ENCODE measurements at regions not wholly inside any gene's neighbourhood (a gene's known extent, or its start where the extent isn't known, plus 50 kb on each side); places are given as distances from the start of the nearest gene placed in this dataset.
"Not testable (repeated sequence)": the region's sequence is repeated elsewhere in the genome, so short reads cannot be mapped to it uniquely, and the experiment has no call there.

DNA sequence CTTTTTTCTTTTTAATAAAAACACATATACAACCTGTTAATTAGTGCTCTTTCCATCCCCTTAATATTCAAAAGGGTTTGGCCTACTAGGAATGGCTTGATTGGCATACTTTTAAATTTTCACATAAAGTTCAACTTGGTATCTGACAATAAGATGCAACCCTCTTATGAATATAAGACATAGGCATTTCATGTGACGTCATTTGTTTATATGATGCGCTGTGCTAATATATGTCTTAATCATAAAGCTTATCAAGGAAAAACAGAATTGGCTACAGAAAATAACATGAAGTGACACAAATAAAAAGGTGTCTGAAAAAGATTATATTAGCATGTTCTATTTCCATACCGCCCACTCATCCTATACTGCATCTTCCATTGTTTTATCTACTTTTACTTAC lies 1642.4 kb downstream of the EFNA5 start:
- H3K4me3 ChIP-seq (replicated peaks; ENCODE audit: low read depth, low read length): no peak overlapping the region
- DNase-seq (ENCODE audit: extremely low read depth, low read depth): no peak

GRCh38 chr5:106020894-106021293 lies 1649.8 kb downstream of the EFNA5 start:
- no peak overlapping the region for H3K4me3 ChIP-seq (replicated peaks; ENCODE audit: low read depth, low read length)
- no peak for DNase-seq (ENCODE audit: extremely low read depth, low read depth)
- TF ChIP-seq, protein P1, sequence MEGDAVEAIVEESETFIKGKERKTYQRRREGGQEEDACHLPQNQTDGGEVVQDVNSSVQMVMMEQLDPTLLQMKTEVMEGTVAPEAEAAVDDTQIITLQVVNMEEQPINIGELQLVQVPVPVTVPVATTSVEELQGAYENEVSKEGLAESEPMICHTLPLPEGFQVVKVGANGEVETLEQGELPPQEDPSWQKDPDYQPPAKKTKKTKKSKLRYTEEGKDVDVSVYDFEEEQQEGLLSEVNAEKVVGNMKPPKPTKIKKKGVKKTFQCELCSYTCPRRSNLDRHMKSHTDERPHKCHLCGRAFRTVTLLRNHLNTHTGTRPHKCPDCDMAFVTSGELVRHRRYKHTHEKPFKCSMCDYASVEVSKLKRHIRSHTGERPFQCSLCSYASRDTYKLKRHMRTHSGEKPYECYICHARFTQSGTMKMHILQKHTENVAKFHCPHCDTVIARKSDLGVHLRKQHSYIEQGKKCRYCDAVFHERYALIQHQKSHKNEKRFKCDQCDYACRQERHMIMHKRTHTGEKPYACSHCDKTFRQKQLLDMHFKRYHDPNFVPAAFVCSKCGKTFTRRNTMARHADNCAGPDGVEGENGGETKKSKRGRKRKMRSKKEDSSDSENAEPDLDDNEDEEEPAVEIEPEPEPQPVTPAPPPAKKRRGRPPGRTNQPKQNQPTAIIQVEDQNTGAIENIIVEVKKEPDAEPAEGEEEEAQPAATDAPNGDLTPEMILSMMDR (IDR thresholded peaks at IDR 0.05; ENCODE audit: low read depth, low read length, missing control alignments): no peak

More for the DNA sequence above, 1642.4 kb downstream of the EFNA5 start:
- TF ChIP-seq, protein P1 (IDR thresholded peaks at IDR 0.05; ENCODE audit: low read depth, low read length, missing control alignments): no peak

DNA sequence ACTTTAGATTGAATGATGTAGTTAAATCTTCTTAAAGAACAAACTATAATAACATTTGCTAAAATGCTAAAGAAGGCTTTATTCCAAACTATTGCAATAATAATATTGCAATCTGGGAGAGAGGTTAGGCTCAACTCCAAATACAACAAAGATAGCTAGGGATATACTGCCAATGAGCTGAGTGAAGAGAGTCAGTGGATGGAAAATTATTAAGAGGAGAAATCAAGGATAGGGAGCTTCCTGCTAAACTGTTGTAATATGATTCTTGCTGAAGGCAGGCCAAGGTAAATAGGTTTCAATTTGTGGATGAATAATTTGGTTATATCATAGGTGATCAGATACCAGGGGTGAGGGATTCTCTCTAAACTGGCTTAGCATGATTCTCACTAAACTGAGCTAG lies 1651.5 kb downstream of the EFNA5 start:
- no peak for DNase-seq (ENCODE audit: extremely low read depth, low read depth)
- TF ChIP-seq, protein P1 (IDR thresholded peaks at IDR 0.05; ENCODE audit: low read depth, low read length, missing control alignments): no peak
- no peak overlapping the region for H3K4me3 ChIP-seq (replicated peaks; ENCODE audit: low read depth, low read length)

DNA sequence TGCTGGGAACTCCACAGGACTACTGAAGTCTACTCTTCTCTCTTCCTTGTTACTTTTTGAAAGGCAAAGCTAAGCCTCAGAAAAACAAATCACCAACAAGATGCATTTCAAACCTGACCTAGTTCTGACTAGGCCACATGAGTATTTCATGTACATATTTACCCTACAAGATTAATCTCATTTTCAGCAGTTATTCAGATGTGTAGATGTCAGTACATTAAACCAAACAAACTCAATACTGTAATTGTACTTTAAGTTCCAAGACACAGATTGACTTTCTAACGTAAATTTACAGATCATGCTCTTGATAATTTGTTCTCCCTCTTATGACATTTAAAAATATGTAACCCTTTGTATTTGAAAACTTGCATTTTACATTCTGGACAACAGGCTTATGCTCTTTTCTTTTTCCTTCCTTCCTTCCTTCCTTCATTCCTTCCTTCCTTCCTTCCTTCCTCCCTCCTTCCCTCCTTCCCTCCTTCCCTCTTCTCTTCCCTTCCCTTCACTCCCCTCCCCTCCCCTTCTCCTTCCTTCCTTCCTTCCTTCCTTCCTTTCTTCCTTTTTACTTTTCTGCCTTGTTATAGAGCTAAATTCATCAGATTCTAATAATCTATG lies 1653.4 kb downstream of the EFNA5 start:
- DNase-seq (ENCODE audit: extremely low read depth, low read depth): no peak
- H3K4me3 ChIP-seq (replicated peaks; ENCODE audit: low read depth, low read length): no peak overlapping the region
- TF ChIP-seq, protein P1 (IDR thresholded peaks at IDR 0.05; ENCODE audit: low read depth, low read length, missing control alignments): no peak

DNA sequence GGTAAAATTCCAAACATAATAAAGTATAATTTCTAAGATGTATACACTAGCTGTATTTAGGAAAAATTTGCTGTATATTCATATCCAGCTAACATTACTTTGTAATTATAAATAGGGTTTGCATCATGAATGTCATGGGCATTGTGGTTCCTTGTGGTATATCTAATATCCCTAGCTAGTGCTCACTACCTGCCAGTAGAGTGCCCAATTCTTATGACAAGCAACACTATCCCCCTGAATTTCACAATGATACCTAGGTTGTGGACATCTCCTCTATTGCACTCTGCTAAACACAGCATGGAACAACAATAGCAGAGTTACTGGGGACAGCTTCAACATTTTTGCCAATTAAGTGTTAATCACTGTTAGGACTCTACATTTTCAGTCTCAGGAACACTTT lies 1656.5 kb downstream of the EFNA5 start:
- no peak overlapping the region for H3K4me3 ChIP-seq (replicated peaks; ENCODE audit: low read depth, low read length)
- no peak for DNase-seq (ENCODE audit: extremely low read depth, low read depth)
- TF ChIP-seq, protein P1 (IDR thresholded peaks at IDR 0.05; ENCODE audit: low read depth, low read length, missing control alignments): no peak

DNA sequence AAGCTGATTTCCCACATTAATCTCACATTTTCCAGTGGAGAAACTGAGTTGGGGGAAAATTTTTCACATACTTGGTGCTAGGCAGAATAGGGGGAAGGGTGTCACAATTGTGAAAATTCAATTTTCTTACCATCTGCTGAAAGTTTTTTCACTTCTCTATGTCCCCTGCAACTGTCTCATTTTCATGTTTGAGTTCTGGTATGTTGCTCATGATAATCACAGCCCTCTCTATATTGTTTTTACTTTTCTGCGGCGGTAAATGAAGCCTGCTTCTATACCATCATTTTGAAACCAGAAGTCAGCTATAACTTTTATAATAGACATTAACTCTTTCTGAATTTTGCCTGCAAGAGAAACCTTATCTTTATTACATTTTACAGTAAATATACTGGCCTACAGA lies 1664.5 kb downstream of the EFNA5 start:
- no peak overlapping the region for H3K4me3 ChIP-seq (replicated peaks; ENCODE audit: low read depth, low read length)
- DNase-seq (ENCODE audit: extremely low read depth, low read depth): no peak
- TF ChIP-seq, protein P1 (IDR thresholded peaks at IDR 0.05; ENCODE audit: low read depth, low read length, missing control alignments): no peak

DNA sequence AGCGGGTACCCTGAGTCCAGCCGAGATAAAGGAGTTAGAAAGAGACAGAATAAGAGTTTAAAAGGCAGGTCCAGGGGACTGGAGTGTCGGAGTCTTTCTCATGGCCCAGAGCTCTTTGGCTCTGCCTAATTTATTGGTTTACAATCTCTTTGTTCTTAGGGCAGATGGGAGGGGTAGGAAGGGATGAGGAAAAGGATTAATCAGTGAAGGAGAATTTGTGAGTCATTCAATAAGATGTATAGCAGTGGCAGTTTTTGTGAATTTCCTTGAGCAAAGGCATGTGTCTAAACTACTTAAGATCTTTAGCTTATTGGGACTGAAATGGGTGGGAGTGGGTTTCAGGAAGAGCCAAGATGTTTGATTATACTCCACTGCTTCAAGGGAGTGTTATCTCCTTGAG lies 1671.7 kb downstream of the EFNA5 start:
- H3K4me3 ChIP-seq (replicated peaks; ENCODE audit: low read depth, low read length); DNase-seq (ENCODE audit: extremely low read depth, low read depth): not testable (repeated sequence)

Data from HFF-Myc (cell line).